ENCODE measurements at regions not wholly inside any gene's neighbourhood (a gene's known extent, or its start where the extent isn't known, plus 50 kb on each side); places are given as distances from the start of the nearest gene placed in this dataset.

DNA sequence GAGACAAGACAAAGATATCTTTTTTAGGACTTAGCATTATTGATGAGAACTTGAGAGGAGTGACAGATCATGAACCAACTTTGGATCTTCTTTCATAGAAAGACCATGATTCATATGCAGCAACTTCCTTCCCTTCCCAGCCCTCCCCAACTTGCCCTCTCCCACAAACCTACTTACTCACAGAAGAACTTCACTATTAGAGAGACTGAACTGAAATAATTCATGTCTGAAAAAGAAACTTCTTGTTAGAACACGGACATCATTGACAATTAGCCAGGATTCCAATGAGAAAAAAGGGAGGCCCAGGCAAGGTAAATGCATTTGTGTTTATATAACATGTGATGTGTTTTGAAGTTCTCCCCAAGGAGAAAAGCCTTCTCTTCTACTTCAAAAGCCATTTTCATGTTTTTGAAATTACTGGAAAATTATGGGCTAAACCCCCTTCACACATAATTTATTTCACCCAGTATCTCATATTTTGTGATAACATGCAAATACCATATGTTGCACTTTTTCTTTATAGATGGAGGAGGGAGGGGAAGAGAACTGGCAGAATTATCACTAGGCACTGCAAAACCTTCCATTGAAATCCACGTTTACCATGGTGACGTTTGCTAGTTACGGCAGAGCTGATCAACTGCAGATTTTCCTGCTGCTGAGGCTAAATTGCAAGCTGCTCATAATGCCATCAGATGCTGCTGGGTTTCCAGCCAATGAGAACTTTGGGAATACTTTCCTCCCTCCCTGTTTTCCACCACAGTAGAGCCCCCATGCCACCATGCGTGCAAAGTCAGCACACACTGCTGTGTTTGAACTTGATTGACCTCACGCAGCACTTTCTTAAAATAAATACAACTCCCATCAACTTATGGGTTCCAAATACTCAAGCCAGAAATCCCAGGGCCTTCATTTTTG lies 294.7 kb downstream of the MEIS1 start:
- no peak for DNase-seq

DNA sequence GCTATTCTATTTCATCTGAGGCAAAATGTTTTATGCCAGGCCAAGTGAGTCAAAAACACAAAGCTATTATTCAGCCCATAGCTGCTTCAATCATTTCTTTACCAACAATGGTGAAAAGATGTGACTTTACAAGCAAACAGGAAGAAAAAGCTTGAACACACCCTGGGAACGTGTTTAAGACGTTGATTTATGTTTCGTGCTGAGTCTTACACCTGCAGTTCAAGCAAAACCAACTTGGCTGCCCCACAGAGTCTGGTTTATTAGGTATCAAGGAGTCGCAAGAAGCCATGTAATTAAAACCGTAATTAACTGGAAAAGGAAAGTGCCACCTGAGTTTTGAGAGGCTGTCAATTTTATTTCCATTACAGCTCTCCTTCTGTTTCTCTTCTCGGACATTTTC lies 295.5 kb downstream of the MEIS1 start:
- no peak for DNase-seq

DNA sequence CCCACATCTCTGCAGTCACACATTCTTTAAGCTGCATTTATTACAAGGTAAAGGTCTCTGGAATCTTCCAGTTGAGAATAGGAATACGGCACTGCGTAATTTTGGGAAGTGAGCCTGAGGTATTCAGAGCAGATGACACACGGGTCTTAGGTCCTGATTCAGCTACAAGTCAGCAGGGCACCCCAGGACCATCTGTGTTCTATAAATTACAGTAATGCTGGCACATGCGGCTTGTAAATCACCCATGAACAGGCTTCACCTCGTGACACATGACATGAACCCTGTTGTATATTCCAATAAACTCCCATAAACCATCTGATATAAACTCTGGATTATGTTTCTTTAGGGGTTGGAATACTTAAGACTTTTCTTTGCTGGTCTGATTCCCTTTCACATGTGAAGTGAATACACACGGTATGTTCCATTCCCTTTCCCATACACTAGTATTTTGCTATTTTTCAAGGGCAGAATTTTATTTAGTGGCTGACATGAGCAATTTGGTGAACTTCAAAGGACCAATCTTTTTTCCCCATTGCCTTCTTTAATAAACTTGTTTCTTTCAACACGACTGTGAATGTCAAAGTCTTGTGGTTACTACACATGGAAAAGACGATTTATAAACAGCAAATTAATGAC lies 298.6 kb downstream of the MEIS1 start:
- DNase-seq = no peak

DNA sequence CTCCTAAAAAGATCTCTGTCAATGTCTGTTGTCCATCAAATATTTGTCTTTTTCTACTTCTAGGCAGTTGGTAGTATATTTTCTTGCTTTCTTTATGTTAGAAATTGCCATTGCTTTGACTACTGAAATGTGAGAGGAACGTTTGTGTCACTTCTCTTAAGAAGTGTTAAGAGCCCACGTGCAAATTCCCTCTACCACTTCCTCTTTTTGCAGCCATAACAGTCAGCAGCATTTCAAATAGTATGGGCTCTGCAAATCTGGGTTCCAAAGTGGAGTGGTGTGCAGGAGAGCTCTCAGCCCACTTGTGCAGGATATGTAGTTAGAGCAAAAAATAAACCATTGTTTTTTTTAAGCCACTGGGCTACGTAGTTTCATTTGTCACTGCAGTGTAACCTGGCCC lies 314.0 kb downstream of the MEIS1 start:
- no peak for DNase-seq

DNA sequence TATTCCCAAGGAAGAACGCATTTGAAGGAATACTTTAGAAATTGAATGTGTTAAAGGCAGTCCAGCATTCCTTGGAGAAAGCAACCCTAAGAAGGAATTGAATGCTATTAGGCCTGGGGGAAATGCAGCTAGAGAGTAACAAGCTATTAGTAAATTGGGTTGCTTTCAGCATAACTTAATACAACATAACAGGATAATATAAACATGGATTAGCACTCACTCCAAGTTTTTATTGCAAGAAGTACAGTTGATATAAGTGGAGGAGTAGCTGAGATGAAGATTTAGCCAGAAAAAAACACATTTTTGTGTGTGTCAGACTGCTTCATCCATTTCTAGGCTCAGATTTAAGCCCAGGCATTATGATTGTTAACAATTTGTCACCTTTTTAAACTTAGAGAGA lies 314.6 kb downstream of the MEIS1 start:
- DNase-seq = no peak

DNA sequence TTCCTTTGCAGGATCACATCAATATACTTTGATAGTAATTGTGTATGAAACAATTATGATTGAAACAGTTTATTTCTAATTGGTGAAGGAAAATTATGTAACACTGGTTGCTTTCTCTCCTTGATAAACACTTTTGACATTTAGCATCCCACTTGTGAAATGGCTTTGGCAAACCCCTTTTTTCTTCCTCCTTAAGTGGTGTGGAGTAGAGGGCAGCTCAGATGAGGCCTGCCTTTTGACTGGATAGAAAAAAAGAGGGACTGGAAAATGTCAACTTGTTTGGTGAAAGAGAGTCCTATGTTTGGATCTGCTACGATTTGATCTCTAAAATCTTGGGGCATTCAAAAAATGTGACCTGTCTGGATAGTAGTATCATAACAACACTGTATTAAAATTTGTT lies 318.3 kb downstream of the MEIS1 start:
- DNase-seq = no peak

DNA sequence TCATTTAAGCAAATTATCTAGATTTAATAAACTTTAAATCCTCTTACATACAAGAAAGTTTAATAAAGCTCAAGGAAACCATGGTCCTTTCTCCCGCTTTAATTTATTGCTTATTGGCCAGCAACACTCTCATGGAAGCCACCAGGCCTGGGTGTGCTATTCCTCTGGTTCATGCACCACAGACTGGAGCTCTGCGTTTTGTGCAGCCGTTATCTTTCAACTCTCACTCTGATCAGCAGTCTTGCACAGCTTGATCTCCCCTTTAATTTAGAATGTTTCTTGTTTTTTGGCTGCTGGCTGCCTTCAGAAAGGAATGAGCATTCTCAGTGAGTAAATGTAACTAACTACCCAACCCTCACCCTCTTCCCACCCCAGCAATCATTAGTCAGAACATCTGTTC lies 318.7 kb downstream of the MEIS1 start:
- no peak for DNase-seq

DNA sequence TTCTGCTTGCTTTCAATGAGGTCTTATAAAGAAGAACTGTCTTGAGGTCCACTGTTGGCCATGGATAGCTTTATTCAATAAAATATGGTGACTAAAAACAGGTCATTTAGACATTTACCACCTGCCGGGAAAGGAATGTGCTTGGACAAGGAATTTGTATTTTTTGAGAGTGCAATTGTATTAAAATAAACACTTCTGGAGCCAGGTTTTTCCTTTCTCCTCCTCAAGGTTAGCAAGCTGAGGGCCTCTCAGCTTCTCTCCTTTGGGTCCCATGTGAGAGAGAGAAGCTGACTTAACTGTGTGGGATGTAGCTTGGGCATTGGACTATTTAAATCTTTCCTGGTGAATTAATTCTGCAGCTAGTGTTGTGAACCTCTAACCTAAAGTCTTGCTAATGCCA lies 321.0 kb downstream of the MEIS1 start:
- DNase-seq = no peak

DNA sequence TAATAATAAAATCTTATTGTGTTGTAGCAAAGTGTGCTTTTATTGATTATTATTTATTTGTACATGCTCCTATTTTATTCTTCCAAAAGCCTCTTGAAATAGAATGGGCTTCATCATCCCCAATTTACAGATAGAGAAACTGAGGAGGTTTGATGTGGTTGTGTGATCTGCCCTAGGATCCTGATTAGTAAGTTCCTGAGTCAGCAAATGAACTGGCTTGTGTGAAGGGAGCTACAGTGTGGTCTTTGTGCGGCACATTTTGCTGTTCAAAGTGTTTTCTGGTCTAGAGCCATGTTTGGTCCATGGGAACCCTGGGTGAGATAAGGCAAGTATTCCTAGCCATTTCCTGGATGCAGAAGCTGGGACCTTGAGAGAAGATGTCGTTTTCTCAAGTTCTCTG lies 326.9 kb downstream of the MEIS1 start:
- no peak for DNase-seq

DNA sequence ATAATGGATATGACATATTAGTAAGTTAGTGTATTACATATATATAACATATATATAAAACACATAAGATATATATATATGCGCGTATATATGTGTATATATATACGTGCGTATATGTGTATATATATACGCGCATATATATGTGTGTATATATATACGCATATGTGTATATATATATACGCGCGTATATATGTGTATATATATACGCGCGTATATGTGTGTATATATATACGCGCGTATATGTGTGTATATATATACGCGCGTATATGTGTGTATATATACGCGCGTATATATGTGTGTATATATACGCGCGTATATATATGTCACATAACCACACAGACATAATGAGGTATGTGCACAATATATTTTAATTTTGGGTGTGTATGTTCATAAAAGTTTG lies 327.8 kb downstream of the MEIS1 start:
- no peak for DNase-seq

DNA sequence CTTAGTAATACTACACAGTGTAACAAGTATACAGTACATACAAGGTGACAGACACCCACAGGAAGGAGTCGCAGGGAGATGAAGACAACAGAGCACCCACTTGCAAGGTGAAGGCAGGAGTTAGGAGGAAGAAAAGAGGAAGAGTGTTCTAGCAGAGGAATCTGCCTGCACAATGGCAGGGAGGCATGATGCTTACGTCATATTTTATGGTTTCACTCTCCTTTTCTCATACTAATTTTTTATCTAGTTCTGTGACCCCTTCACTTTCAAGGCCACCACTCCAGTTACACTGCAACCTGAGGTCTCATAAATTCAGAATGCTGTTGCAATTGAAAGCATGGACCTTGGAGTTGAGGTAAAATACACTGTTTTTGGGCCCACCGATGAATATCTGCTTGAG lies 331.7 kb downstream of the MEIS1 start:
- DNase-seq = no peak

DNA sequence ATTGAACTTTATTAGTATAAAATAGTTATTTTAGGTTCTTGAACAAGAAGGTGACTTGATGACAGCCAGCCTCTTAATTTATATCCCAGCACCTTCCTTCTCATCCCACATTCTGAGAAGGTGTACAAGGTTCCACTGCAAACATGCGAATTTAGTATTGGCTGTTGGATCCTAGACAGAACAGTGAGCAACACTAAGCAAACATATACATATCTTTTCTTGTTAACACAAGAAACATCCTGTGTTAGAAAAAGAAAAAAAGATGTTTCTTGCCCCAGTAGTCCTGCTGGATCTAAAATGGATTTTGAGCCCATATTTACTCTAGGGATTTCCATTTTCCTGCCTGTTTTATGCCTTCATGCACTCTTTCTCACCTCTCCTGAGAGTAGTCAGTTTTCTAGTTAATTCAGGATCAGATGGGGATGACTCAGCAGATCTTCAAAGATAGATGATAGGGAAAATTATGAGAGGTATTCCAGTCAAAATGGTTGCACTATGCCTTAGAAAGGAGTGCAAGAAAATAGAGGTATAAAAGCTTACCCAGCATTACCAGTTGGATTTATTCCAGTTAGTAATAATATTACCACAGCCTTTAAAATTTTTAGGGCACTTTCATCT lies 336.5 kb downstream of the MEIS1 start:
- no peak for DNase-seq

DNA sequence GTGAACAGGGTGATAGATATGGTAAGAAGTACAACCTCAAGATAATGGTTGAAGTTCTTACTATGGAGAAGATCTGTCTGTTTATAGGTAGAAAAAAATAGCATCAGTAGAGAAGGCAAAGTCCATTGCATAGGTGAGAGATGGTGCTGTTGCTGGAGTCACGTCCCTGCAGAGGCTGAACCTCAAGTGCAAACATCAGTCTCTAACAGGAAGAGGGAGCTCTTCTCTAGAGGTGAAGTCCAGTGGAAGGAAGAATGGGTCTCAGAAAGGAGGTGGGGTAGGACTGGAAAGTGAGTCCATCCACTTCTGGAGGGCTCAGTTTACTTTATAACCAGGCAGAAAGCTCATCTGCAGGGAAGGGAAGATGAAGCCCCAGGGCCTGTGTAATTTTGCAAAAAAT lies 337.7 kb downstream of the MEIS1 start:
- no peak for DNase-seq

DNA sequence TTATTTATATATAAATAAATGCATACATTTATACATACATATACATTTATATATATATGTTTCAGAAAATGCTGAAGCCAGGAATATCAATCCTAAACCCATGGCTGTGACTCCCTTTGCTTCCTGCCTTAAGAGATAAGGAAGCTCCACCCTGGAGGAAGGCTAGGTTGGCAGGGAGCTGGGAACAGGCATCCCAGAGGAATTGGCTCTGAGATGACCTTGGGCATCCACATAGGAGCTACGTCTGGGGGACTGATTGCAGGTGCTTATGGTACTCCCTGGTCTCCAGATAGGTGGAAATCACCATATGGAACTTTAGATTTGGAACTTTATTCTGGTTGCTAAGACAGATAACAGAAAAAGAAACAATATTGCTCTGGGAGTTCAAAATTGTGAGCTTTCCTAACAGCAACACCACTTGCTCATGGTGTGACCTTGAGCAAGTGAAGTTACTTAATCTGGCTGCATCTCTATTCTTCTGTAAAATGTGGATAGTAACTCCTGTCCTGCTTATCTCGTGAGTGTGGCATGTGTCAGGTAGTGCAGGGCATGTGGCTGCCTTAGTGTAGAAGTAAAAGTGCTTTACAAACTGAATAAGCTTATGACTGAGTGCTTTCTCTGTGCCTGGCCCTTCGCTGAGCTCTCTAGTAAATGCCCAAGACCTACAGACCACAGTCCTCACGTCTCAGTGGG lies 341.0 kb downstream of the MEIS1 start:
- DNase-seq = no peak

DNA sequence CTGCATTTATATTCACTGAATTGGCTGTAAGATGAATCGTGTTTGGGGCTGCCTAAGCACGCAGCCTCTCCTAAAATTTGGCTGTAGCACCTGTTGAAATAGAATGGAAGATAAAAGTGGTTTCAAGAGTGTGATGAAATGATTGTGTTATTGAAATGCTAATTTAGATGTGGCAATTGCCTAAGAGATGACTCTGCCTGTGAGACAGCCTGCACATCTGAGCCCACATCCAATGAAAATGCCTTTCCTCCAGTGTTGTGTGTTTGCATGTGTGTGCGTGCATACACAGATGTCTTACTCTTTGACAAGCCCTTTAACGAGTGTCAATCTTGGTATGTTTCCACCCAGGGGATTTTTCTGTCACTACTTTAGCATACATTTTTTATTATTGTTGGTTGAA lies 346.9 kb downstream of the MEIS1 start:
- no peak for DNase-seq

DNA sequence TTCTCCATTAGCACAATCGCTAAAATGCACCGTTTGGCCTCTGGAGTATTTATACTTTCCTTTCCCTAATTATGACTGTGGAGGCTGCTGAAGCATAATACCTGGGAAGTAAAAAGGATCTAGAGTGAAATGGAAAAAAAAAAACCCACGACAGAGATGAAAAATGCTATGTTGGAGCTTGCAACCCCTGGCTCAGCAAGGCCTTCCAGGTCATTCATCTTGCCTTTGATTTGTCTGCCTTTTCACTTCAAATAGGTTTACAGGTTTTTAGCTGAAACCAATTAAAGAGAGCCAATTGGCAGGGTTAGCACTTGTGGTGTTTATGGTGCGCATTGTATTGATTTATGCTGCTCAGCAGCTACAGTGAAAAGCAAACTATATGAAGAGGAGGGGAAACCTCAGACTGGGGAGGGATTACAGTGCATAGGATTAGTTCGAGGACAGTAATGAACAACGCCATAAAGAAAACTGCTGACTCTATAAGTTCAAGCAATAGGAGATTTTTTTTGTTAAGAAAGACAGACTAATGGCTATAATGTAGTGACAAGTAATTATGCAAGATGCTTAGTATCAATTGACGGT lies 347.9 kb downstream of the MEIS1 start:
- DNase-seq = no peak

DNA sequence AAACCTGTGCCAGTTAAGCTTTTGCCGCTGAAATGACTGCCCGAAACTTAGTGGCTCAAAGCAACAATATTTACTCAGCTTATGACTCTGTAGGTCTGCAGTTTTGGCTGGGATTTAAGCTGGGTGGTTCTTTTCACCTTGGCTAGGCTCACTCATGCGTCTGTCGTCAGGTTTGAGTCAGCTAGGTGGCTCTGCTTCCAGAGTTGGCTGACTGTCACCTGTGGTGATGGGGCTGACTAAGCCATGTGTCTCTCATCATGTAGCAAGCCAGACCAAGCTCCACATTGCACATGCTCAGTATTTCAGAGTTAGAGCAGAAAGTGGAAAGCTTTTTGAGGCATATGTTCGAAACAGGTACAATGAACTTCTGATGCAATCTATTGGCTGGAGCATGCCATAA lies 354.8 kb downstream of the MEIS1 start:
- no peak for DNase-seq

DNA sequence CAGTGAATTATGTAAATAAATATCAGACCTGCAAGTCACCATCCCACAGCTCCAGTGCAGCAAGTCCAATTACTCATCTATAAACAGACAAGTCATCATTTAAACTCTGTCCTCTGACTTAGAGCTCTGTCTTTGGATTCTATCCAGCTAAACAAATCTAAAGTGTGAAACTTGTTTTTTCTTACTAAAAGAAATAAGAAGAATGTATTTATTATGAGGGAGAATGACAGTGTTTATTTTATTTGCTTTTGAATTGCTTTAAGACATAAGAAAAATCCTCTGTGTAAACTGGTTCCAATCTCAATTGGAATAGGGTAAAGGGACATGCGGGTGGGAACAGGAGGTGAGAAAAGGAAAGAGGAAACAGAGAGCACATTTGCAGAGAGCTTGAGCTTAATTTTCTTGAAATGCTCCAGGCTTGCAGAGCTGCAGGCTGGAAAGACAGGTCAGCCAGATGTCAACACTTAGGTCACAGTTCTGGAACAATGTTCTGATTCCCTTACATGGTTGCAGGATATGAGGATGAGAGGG lies 355.8 kb downstream of the MEIS1 start:
- DNase-seq = peak; percentile 69

DNA sequence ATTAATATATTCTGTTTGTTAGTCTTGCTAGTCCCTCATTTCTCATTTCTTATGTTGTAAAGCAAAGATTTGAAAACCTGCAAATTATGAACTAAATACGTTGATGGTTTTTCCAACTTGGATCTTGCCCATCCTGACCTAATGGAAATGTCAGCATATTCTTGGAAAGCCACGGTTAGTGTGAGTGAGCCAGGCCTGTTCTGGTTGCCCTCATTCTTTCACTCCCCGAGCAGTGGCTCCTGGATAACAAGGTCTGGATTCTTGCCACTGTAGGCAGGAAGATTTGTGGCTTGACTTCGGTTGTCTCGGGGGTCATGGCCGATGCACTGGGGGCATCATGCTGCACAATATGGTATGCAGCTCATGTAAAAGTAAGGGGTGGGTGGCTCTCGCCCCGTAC lies 359.1 kb downstream of the MEIS1 start:
- DNase-seq = peak; percentile 41

DNA sequence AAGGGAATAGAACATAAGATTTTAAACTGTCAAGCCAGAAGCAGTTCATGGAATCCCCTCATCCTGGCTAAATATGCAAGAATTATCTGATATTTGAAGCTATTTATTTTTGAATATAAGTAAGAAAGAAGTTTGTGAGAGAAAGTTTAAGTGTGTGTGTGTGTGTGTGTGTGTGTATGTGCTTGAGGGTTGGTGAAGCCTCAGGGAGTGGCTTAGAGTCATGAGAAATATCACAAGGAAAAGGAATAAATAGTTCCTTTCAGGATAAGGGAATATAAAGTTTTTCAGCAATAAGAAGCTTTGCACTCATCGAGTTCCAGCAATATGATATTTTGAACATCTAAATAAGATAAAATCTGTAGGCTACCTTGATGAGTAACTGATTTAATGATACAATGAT lies 359.6 kb downstream of the MEIS1 start:
- no peak for DNase-seq

DNA sequence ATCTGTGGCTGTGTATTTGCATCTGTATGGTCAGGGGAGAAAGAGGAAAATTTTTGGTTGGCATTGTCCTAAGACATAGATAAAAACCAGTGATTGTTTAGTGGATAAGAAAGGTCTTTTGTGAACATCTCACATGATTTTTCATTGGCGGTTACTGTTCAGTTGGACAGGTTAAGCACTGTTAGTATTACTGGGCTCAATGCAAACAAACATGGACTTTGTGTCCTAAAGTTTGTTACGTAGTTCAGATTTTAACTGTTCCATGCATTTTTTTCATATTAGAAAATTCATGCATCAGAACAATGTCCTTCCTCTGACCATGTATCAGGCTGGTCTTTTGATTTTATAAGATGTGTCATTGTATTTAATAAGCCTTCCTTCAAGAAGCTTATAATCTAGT lies 368.0 kb downstream of the MEIS1 start:
- DNase-seq = no peak

DNA sequence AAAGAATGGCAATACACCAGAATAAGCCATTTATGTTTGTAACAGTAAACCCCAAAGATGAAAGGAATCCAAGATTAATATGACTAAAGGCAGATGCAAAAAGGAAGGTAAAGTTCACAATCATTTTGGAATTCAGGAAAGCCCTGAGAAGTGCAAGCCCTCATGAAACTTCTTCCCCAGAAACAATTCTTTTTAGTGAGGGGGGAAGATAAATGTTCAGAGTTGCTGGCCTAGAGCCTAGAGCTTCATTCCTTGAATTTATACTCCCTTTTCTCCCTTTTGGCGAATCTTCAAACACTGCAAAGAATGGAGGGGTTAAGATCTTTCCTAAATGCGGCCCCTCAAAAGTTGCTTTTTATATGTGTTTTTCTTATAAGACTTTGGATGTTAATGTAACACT lies 368.8 kb downstream of the MEIS1 start:
- no peak for DNase-seq

Data from right hindlimb (tissue), 1 donor.